Spleen (tissue), 11 donors: ENCODE measurements at regions not wholly inside any gene's neighbourhood (a gene's known extent, or its start where the extent isn't known, plus 50 kb on each side); places are given as distances from the start of the nearest gene placed in this dataset.

Experiments
- DNase-seq: peaks from one replicate; pipeline ENCODE4 v3.0.0-alpha.2; 2020
- H3K27ac ChIP-seq, 8 donors: fragments of 200-600 bp; sonication (generic) in 7 of 8; 1 replicate in 4 of 8; 2 replicates in 4 of 8; pipeline versions ENCODE4 v1.5.0 to v1.8.0; 2016 to 2021; ENCODE audit warnings: inconsistent platforms in 4 of 8, mild to moderate bottlenecking in 4 of 8, moderate library complexity in 1 of 8
- H3K27me3 ChIP-seq, 7 donors: fragments of 200-600 bp; sonication (generic) in 6 of 7; replicated peaks in 1 of 7; 1 replicate in 4 of 7; 2 replicates in 3 of 7; pipeline versions ENCODE4 v1.5.0 to v1.8.0; 2016 to 2021; ENCODE audit warnings: inconsistent platforms in 3 of 7, mild to moderate bottlenecking in 1 of 7
- H3K36me3 ChIP-seq, 6 donors: fragments of 200-600 bp; sonication (generic) in 5 of 6; 1 replicate in 4 of 6; 2 replicates in 2 of 6; pipeline versions ENCODE4 v1.5.0 to v1.8.0; 2016 to 2021; ENCODE audit warnings: inconsistent platforms in 2 of 6
- H3K4me1 ChIP-seq, 6 donors: fragments of 200-600 bp; sonication (generic) in 5 of 6; 1 replicate in 3 of 6; 2 replicates in 3 of 6; pipeline versions ENCODE4 v1.5.0 to v1.8.0; 2016 to 2021; ENCODE audit warnings: inconsistent platforms in 3 of 6
- H3K4me3 ChIP-seq, 8 donors: fragments of 200-600 bp; sonication (generic) in 7 of 8; 1 replicate in 4 of 8; 2 replicates in 4 of 8; pipeline versions ENCODE4 v1.5.0 to v1.8.0; 2016 to 2021; ENCODE audit warnings: inconsistent platforms in 4 of 8, mild to moderate bottlenecking in 4 of 8, moderate library complexity in 2 of 8
- H3K9me3 ChIP-seq, 8 donors: fragments of 200-600 bp; sonication (generic) in 7 of 8; 1 replicate in 4 of 8; 2 replicates in 4 of 8; pipeline versions ENCODE4 v1.5.0 to v1.8.0; 2016 to 2021; ENCODE audit warnings: inconsistent platforms in 4 of 8
- POLR2A ChIP-seq, 3 donors: fragments of 450-650 bp; IDR thresholded peaks; one replicate each; pipeline ENCODE4 v1.5.1; 2017; ENCODE audit warnings: antibody characterized with exemption in 3 of 3, mild to moderate bottlenecking in 1 of 3
- POLR2AphosphoS5 ChIP-seq, 3 donors: sonication (generic); formaldehyde crosslinking; IDR thresholded peaks; one replicate each; pipeline ENCODE4 v1.5.1; 2017; ENCODE audit warnings: antibody characterized with exemption in 3 of 3
- WGBS, 5 donors: extraction: QIAGEN DNeasy Blood & Tissue Kit in 3 of 5; methylation state at CpG; one replicate each; pipeline versions ENCODE4 v1.1.5 to v1.1.7; 2013 to 2018; 5-methylcytosine and 5-hydroxymethylcytosine counted together
- intact Hi-C: fragments of 100-400 bp; cut with DNase I; formaldehyde crosslinking; loops from one replicate; pipeline ENCODE4 v1.15.0; 2023; ENCODE audit warnings: low total_unique reads
- TF ChIP-seq, protein P1 (sequence below), 11 experiments: fragments of 200-600 bp in 7 of 11; fragments of 450-650 bp in 4 of 11; sonication (generic) in 4 of 11; IDR thresholded peaks in 8 of 11; conservative IDR thresholded peaks in 3 of 11; 1 replicate in 7 of 11; 2 replicates in 4 of 11; pipeline versions ENCODE4 v1.4.0 to v1.8.0; 2016 to 2021; ENCODE audit warnings: antibody characterized with exemption in 11 of 11, inconsistent platforms in 4 of 11, mild to moderate bottlenecking in 1 of 11
- donor health status: healthy with polysubstance abuse.
- donor health status: DM: no; HTN: no; CAD: no; lungs with moderate emphysema.
- donor health status: DM: no; HTN: no; CAD: no.
- donor health status: Bipolar disorder and iron deficiency.
- donor health status: healthy.
- donor health status: DM: no; HTN: no; CAD: no.
- donor health status: DM: yes; HTN: yes; CAD: no.

DNA sequence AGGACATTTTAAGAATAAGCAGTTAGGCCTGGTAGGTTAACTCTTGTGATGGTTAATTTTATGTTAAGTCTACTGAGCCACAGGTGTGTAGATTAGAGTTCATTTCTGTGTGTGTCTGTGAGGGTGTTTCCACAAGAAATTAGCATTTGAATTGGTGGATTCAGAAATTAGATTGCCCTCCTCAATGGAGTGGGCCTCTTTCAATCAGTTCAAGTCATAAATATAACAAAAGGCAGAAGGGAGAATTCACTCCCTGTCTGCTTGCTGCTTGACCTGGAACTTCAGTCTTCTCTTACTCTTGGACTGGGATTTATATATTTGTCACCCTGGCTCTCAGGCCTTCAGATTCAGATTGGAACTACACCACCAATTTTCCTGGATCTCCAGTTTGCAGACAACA is 55.3 kb upstream of the POM121L12 start:
- intact Hi-C loops: no loop called here
- DNase-seq: no peak
- Histone ChIP-seq H3K27me3 (no peaks in the 10 kb centered on the region), H3K4me1 (no peaks in the 10 kb centered on the region), H3K4me3 (no peak overlapping the region), H3K27ac (no peak overlapping the region), H3K9me3 (peaks cover 0 to 55% (median 30%) of the 10 kb centered on the region in 8 donors), H3K36me3 (no peaks in the 10 kb centered on the region)
- TF ChIP-seq POLR2AphosphoS5 (IDR thresholded peaks at IDR 0.05) (no peak), POLR2A (IDR thresholded peaks at IDR 0.05) (no peak)
- TF ChIP-seq, protein P1, sequence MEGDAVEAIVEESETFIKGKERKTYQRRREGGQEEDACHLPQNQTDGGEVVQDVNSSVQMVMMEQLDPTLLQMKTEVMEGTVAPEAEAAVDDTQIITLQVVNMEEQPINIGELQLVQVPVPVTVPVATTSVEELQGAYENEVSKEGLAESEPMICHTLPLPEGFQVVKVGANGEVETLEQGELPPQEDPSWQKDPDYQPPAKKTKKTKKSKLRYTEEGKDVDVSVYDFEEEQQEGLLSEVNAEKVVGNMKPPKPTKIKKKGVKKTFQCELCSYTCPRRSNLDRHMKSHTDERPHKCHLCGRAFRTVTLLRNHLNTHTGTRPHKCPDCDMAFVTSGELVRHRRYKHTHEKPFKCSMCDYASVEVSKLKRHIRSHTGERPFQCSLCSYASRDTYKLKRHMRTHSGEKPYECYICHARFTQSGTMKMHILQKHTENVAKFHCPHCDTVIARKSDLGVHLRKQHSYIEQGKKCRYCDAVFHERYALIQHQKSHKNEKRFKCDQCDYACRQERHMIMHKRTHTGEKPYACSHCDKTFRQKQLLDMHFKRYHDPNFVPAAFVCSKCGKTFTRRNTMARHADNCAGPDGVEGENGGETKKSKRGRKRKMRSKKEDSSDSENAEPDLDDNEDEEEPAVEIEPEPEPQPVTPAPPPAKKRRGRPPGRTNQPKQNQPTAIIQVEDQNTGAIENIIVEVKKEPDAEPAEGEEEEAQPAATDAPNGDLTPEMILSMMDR (IDR thresholded peaks at IDR 0.05 in 8 of 11, conservative IDR thresholded peaks at IDR 0.05 in 3 of 11): no peak

DNA sequence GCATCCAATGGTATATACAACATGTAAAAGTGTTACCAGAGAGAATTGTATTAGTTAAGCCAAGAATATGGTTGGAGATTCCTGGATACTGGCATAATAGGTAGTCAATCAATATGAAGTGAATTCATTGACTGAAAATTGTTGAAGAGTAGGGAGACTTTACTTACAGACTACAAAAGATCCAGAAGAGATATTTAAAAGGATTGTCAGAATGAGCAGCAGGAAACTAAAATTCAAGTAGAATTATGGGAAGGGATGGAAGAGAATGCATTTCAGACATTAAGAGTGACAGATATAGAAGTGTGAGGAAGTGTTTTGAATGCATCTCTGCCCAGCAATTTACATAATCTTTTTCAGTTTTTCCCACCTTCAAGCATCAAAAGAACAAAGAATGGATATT is 62.3 kb upstream of the POM121L12 start:
- no peaks in the 10 kb centered on the region for H3K27me3 ChIP-seq
- intact Hi-C loops: no loop called here
- no peak overlapping the region for H3K4me3 ChIP-seq
- peaks cover 0 to 31% (median 0%) of the 10 kb centered on the region in 8 donors for H3K9me3 ChIP-seq
- H3K4me1 ChIP-seq: no peaks in the 10 kb centered on the region
- TF ChIP-seq POLR2A (IDR thresholded peaks at IDR 0.05) (no peak), POLR2AphosphoS5 (IDR thresholded peaks at IDR 0.05) (no peak)
- TF ChIP-seq, protein P1 (IDR thresholded peaks at IDR 0.05 in 8 of 11, conservative IDR thresholded peaks at IDR 0.05 in 3 of 11): no peak
- H3K27ac ChIP-seq: no peak overlapping the region
- DNase-seq: no peak
- H3K36me3 ChIP-seq: no peaks in the 10 kb centered on the region

DNA sequence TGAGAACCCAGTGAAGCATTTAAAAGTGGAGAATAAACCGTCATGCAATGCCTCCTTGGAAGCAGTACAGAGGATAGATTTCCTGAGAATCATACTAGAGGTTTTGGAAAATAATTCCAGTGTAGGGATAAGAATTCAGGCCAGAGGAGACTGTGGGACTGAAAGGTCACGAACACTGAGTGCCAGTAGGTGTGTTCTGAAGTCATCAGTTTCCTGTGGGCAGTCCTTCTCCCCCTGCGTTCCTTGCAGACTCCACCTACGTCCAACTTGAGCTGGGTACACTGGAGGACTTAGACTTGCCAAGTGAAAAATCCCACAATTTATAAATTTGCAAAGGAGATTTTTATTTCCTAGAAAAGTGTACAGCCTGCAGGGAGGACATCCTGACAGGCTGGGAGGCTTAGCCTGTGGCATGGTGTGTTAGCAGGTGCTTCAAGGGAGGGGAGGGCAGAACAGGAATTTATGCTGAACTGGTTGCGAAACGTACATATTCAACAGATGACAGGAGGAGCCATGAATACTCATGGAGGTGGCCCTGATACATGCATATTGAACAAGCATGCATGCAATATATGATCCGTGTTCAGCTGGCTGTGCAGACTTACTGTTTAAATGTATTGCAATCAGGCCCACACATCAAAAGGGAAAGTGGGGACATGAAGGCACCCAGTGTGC is 72.9 kb upstream of the POM121L12 start:
- Histone ChIP-seq H3K27me3 (no peaks in the 10 kb centered on the region), H3K9me3 (peaks cover 0 to 33% (median 8%) of the 10 kb centered on the region in 8 donors), H3K27ac (no peak overlapping the region), H3K4me3 (no peak overlapping the region), H3K36me3 (no peaks in the 10 kb centered on the region), H3K4me1 (no peaks in the 10 kb centered on the region)
- TF ChIP-seq POLR2A (IDR thresholded peaks at IDR 0.05): no peak
- TF ChIP-seq, protein P1 (IDR thresholded peaks at IDR 0.05 in 8 of 11, conservative IDR thresholded peaks at IDR 0.05 in 3 of 11): no peak
- no peak for DNase-seq
- WGBS, 5 donors: 64 to 75% (median 70%) methylated on average over 7 of the region's 7 CpGs
- intact Hi-C loops: no loop called here

DNA sequence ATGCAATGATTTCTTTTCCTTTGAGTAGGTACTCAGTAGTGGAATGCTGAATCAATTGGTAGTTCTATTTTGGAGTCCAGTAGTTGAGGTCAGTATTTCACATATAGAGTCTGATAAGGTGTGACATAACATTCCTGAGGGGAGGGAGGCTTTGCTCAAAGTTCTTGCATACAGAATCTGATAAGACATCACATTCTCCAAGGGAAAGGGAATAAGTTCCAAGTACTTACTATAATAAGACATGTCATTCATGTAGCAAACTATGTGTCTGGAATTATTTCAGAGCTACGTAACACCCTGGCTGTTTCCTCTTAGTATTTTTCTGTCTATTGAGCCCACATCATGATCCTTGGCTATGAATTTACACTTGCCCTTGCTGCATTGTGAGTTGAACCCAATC is 74.3 kb upstream of the POM121L12 start:
- no peaks in the 10 kb centered on the region for H3K36me3 ChIP-seq
- H3K9me3 ChIP-seq: peaks cover 0 to 33% (median 10%) of the 10 kb centered on the region in 8 donors
- TF ChIP-seq POLR2A (IDR thresholded peaks at IDR 0.05) (no peak), POLR2AphosphoS5 (IDR thresholded peaks at IDR 0.05) (no peak)
- TF ChIP-seq, protein P1 (IDR thresholded peaks at IDR 0.05 in 8 of 11, conservative IDR thresholded peaks at IDR 0.05 in 3 of 11): no peak
- no peak for DNase-seq
- 72 to 93% (median 80%) methylated on average over 1 of the region's 1 CpG for WGBS, 5 donors
- H3K4me3 ChIP-seq: no peak overlapping the region
- H3K27ac ChIP-seq: no peak overlapping the region
- H3K4me1 ChIP-seq: no peaks in the 10 kb centered on the region
- H3K27me3 ChIP-seq: no peaks in the 10 kb centered on the region
- intact Hi-C loops: no loop called here
